H1 (cell line): ENCODE measurements at regions not wholly inside any gene's neighbourhood (a gene's known extent, or its start where the extent isn't known, plus 50 kb on each side); places are given as distances from the start of the nearest gene placed in this dataset.

Experiments used
- HDAC2 ChIP-seq, 2 experiments: fragments of 300-600 bp in 1 of 2; sonication (generic) in 1 of 2; IDR thresholded peaks; 2 replicates each; pipeline ENCODE4 v1.6.1; 2011 to 2012; ENCODE audit warnings: low read depth in 2 of 2, low read length in 2 of 2, mild to moderate bottlenecking in 2 of 2, moderate library complexity in 2 of 2, borderline replicate concordance in 1 of 2, inconsistent platforms in 1 of 2
- KDM1A ChIP-seq: fragments of 200-600, 300-600 bp; sonication (generic); IDR thresholded peaks from 2 replicates; pipeline ENCODE4 v1.7.1; 2016; ENCODE audit warnings: mild to moderate bottlenecking, low read length, borderline replicate concordance
- TF ChIP-seq, protein P1 (sequence below): fragments of 300-600 bp; sonication (generic); IDR thresholded peaks from 2 replicates; pipeline ENCODE4 v1.7.1; 2012; ENCODE audit warnings: low read length, moderate library complexity, mild to moderate bottlenecking, inconsistent platforms; ENCODE audit not compliant: insufficient replicate concordance

DNA sequence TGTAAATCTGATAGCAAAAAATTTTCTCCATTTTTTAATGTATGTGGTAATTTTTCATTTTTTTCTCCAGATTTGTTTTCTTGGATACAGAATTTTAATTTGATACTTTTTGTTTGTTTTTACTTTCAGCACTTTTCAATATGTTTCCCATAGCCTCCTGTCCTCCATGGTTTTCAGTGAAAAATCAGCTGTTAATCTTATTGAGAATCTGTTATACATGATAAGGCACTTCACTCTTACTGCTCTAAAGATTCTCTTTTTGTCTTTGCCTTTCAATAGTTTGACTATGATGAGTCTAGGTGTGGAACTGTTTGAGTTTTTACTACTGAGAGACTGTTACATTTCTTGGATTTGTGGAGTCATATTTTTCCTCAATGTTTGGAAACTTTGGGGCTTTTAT is 455.7 kb upstream of the NUDT12 start (continued):
- TF ChIP-seq, protein P1, sequence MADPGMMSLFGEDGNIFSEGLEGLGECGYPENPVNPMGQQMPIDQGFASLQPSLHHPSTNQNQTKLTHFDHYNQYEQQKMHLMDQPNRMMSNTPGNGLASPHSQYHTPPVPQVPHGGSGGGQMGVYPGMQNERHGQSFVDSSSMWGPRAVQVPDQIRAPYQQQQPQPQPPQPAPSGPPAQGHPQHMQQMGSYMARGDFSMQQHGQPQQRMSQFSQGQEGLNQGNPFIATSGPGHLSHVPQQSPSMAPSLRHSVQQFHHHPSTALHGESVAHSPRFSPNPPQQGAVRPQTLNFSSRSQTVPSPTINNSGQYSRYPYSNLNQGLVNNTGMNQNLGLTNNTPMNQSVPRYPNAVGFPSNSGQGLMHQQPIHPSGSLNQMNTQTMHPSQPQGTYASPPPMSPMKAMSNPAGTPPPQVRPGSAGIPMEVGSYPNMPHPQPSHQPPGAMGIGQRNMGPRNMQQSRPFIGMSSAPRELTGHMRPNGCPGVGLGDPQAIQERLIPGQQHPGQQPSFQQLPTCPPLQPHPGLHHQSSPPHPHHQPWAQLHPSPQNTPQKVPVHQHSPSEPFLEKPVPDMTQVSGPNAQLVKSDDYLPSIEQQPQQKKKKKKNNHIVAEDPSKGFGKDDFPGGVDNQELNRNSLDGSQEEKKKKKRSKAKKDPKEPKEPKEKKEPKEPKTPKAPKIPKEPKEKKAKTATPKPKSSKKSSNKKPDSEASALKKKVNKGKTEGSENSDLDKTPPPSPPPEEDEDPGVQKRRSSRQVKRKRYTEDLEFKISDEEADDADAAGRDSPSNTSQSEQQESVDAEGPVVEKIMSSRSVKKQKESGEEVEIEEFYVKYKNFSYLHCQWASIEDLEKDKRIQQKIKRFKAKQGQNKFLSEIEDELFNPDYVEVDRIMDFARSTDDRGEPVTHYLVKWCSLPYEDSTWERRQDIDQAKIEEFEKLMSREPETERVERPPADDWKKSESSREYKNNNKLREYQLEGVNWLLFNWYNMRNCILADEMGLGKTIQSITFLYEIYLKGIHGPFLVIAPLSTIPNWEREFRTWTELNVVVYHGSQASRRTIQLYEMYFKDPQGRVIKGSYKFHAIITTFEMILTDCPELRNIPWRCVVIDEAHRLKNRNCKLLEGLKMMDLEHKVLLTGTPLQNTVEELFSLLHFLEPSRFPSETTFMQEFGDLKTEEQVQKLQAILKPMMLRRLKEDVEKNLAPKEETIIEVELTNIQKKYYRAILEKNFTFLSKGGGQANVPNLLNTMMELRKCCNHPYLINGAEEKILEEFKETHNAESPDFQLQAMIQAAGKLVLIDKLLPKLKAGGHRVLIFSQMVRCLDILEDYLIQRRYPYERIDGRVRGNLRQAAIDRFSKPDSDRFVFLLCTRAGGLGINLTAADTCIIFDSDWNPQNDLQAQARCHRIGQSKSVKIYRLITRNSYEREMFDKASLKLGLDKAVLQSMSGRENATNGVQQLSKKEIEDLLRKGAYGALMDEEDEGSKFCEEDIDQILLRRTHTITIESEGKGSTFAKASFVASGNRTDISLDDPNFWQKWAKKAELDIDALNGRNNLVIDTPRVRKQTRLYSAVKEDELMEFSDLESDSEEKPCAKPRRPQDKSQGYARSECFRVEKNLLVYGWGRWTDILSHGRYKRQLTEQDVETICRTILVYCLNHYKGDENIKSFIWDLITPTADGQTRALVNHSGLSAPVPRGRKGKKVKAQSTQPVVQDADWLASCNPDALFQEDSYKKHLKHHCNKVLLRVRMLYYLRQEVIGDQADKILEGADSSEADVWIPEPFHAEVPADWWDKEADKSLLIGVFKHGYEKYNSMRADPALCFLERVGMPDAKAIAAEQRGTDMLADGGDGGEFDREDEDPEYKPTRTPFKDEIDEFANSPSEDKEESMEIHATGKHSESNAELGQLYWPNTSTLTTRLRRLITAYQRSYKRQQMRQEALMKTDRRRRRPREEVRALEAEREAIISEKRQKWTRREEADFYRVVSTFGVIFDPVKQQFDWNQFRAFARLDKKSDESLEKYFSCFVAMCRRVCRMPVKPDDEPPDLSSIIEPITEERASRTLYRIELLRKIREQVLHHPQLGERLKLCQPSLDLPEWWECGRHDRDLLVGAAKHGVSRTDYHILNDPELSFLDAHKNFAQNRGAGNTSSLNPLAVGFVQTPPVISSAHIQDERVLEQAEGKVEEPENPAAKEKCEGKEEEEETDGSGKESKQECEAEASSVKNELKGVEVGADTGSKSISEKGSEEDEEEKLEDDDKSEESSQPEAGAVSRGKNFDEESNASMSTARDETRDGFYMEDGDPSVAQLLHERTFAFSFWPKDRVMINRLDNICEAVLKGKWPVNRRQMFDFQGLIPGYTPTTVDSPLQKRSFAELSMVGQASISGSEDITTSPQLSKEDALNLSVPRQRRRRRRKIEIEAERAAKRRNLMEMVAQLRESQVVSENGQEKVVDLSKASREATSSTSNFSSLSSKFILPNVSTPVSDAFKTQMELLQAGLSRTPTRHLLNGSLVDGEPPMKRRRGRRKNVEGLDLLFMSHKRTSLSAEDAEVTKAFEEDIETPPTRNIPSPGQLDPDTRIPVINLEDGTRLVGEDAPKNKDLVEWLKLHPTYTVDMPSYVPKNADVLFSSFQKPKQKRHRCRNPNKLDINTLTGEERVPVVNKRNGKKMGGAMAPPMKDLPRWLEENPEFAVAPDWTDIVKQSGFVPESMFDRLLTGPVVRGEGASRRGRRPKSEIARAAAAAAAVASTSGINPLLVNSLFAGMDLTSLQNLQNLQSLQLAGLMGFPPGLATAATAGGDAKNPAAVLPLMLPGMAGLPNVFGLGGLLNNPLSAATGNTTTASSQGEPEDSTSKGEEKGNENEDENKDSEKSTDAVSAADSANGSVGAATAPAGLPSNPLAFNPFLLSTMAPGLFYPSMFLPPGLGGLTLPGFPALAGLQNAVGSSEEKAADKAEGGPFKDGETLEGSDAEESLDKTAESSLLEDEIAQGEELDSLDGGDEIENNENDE = no peak
- TF ChIP-seq HDAC2 (IDR thresholded peaks at IDR 0.05; ENCODE audit: borderline replicate concordance in 1 of 2, low read depth in 2 of 2, low read length in 2 of 2) = no peak
- TF ChIP-seq KDM1A = no peak
- TF ChIP-seq, all 59 proteins: peak for 0
